Brain microvascular endothelial cell (primary cell): ENCODE measurements at regions not wholly inside any gene's neighbourhood (a gene's known extent, or its start where the extent isn't known, plus 50 kb on each side); places are given as distances from the start of the nearest gene placed in this dataset.
"Not testable (repeated sequence)": the region's sequence is repeated elsewhere in the genome, so short reads cannot be mapped to it uniquely, and the experiment has no call there.

Source experiments
- DNase-seq: peaks from one replicate; pipeline ENCODE4 v3.0.0-alpha.2; 2020
- H3K27ac ChIP-seq: fragments of 250-450 bp; sonication (Bioruptor Pico); 2 replicates; pipeline ENCODE4 v1.5.1; 2020; ENCODE audit warnings: mild to moderate bottlenecking, moderate library complexity
- H3K27me3 ChIP-seq: fragments of 250-450 bp; sonication (Bioruptor Pico); replicated peaks from 2 replicates; pipeline ENCODE4 v1.5.1; 2020; ENCODE audit warnings: mild to moderate bottlenecking
- H3K36me3 ChIP-seq: fragments of 250-450 bp; sonication (Bioruptor Pico); replicated peaks from 2 replicates; pipeline ENCODE4 v1.5.1; 2020; ENCODE audit warnings: mild to moderate bottlenecking
- H3K4me3 ChIP-seq: 2 replicates; pipeline ENCODE4 v1.5.1; 2011; ENCODE audit warnings: low read depth, mild to moderate bottlenecking, control low read depth, low read length, moderate library complexity
- in situ Hi-C: cut with HindIII; loops from 2 replicates; pipeline ENCODE4 v1.10.0; 2017; ENCODE audit warnings: low sequenced_read_pairs, low pct_ligation_motif_present
- TF ChIP-seq, protein P1 (sequence below): IDR thresholded peaks from 2 replicates; pipeline ENCODE4 v1.5.1; 2011; ENCODE audit warnings: low read depth, mild to moderate bottlenecking, moderate library complexity, low read length, control low read depth, inconsistent platforms; ENCODE audit errors: missing control alignments

DNA sequence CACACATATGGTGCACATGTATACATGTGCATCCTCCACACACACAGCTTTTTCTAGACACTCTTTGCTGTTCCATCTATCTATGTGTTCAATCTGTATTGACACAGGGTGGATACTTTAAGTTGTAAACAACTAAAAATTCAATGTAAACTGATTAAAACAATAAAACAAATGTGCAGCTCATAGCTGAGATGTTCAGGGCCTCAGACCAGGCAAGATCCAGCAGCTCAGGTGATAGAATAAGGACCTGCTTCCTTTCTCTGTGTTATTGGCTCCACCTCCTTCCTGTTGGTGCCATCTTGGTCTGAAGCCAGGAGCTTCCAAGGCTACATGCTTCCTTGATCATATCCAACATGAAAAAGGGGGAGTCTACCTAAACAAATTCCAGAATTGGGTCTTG lies 158.1 kb upstream of the RFLNA start:
- DNase-seq: no peak
- in situ Hi-C loops: no loop called here
- Histone ChIP-seq H3K27ac (no peak overlapping the region), H3K4me3 (no peak overlapping the region), H3K27me3 (peaks cover 5% of the 10 kb centered on the region), H3K36me3 (no peaks in the 10 kb centered on the region)
- TF ChIP-seq, protein P1, sequence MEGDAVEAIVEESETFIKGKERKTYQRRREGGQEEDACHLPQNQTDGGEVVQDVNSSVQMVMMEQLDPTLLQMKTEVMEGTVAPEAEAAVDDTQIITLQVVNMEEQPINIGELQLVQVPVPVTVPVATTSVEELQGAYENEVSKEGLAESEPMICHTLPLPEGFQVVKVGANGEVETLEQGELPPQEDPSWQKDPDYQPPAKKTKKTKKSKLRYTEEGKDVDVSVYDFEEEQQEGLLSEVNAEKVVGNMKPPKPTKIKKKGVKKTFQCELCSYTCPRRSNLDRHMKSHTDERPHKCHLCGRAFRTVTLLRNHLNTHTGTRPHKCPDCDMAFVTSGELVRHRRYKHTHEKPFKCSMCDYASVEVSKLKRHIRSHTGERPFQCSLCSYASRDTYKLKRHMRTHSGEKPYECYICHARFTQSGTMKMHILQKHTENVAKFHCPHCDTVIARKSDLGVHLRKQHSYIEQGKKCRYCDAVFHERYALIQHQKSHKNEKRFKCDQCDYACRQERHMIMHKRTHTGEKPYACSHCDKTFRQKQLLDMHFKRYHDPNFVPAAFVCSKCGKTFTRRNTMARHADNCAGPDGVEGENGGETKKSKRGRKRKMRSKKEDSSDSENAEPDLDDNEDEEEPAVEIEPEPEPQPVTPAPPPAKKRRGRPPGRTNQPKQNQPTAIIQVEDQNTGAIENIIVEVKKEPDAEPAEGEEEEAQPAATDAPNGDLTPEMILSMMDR: no peak

- in situ Hi-C loops: no loop called here
- Histone ChIP-seq H3K27ac (no peak overlapping the region), H3K36me3 (no peaks in the 10 kb centered on the region), H3K27me3 (peaks cover 3% of the 10 kb centered on the region), H3K4me3 (no peak overlapping the region)
- TF ChIP-seq, protein P1: no peak
- DNase-seq: no peak
Observed at GRCh38 chr12:124140944-124141486, 153.9 kb upstream of the RFLNA start.

DNA sequence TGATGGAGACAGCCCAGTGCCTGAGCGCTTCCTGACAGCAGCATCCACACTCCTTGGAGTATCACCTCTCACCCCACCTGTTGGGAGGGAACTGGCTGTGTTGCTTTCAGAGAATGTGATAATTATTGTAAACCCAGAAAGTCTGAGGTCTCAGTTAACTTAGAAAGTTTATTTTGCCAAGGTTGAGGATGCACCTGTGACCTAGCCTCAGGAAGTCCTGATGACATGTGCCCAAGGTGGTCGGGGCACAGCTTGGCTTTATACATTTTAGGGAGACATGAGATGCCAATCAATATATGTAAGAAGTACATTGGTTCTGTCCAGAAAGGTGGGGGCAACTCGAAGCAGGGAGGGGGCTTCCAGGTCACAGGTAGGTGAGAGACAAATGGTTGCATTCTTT lies 153.3 kb upstream of the RFLNA start:
- DNase-seq, in situ Hi-C loops, H3K27ac ChIP-seq: not testable (repeated sequence)

GRCh38 chr12:124142395-124143035 lies 152.4 kb upstream of the RFLNA start:
- no peaks in the 10 kb centered on the region for H3K36me3 ChIP-seq
- H3K27ac ChIP-seq: no peak overlapping the region
- in situ Hi-C loops: no loop called here
- H3K27me3 ChIP-seq: peaks cover 3% of the 10 kb centered on the region
- H3K4me3 ChIP-seq: no peak overlapping the region
- TF ChIP-seq, protein P1: no peak
- no peak for DNase-seq

More for the DNA sequence above, 153.3 kb upstream of the RFLNA start:
- H3K27me3 ChIP-seq, H3K36me3 ChIP-seq, H3K4me3 ChIP-seq: not testable (repeated sequence)

- H3K4me3 ChIP-seq: no peak overlapping the region
- TF ChIP-seq, protein P1: no peak
- H3K36me3 ChIP-seq: no peaks in the 10 kb centered on the region
- in situ Hi-C loops: no loop called here
- peaks cover 3% of the 10 kb centered on the region for H3K27me3 ChIP-seq
- DNase-seq: no peak
- H3K27ac ChIP-seq: no peak overlapping the region
Observed at GRCh38 chr12:124143726-124144125, 151.2 kb upstream of the RFLNA start.

DNA sequence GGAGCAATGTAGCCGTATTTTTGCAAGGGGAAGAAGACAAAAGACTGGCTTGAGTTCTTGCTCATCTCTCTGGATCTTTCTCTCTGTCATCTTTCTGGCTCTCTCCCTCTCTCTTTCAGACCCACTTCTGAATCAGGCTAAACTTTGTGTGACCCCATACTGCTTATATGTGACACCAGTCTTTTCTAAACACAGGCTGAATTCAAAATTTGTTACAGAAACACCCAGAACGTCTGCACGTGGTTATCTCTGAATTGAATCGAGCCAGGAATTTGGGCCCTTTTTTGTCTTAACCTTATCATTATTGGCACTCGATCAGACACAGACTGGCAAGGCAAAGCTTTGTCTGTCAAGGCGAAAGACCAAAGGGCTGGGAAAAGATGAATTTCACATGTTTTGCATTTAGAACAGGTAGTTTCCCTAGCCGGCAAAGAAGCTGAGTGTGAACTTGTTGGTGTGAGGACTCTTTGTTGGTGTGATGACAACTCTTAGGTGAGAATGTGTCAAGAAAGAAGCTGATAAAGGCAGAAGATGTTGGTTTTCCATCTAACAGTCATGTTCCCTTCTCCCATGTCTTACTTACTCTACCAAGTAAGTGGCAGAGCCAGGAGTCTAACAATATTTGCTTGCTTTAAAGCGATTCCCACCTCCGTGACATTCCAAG lies 150.2 kb upstream of the RFLNA start:
- Histone ChIP-seq H3K27me3 (peaks cover 5% of the 10 kb centered on the region), H3K36me3 (no peaks in the 10 kb centered on the region), H3K4me3 (no peak overlapping the region), H3K27ac (no peak overlapping the region)
- no peak for DNase-seq
- TF ChIP-seq, protein P1: no peak
- in situ Hi-C loops: no loop called here
